OCI-LY1 (cell line): ENCODE measurements at regions not wholly inside any gene's neighbourhood (a gene's known extent, or its start where the extent isn't known, plus 50 kb on each side); places are given as distances from the start of the nearest gene placed in this dataset.

ENCODE experiments used
- CTCF ChIP-seq: fragments of 200-600 bp; sonication (generic), shearing (Covaris generic); IDR thresholded peaks from 2 replicates; pipeline ENCODE4 v1.5.1; 2017; ENCODE audit warnings: mild to moderate bottlenecking, antibody characterized with exemption, low read length, moderate library complexity, mixed read lengths
- EZH2 ChIP-seq: fragments of 200-600 bp; sonication (generic), shearing (Covaris generic); IDR thresholded peaks from 2 replicates; pipeline ENCODE4 v1.8.0; 2017; ENCODE audit warnings: borderline replicate concordance, mixed run types, mild to moderate bottlenecking, antibody characterized with exemption, low read length, moderate library complexity, mixed read lengths

- TF ChIP-seq CTCF, result no peak
- no peak for TF ChIP-seq EZH2
Measured at GRCh38 chr2:34403512-34403911, 804.4 kb upstream of the FAM98A start.
